HT1080 (cell line): ENCODE measurements at regions not wholly inside any gene's neighbourhood (a gene's known extent, or its start where the extent isn't known, plus 50 kb on each side); places are given as distances from the start of the nearest gene placed in this dataset.
A peak's percentile ranks its signal among the peaks of the same experiment; 100 is the strongest.
"Not testable (repeated sequence)": the region's sequence is repeated elsewhere in the genome, so short reads cannot be mapped to it uniquely, and the experiment has no call there.

Experiments used
- DNase-seq: peaks from one replicate; pipeline ENCODE4 v3.0.0-alpha.2; 2015; ENCODE audit warnings: low read depth

DNA sequence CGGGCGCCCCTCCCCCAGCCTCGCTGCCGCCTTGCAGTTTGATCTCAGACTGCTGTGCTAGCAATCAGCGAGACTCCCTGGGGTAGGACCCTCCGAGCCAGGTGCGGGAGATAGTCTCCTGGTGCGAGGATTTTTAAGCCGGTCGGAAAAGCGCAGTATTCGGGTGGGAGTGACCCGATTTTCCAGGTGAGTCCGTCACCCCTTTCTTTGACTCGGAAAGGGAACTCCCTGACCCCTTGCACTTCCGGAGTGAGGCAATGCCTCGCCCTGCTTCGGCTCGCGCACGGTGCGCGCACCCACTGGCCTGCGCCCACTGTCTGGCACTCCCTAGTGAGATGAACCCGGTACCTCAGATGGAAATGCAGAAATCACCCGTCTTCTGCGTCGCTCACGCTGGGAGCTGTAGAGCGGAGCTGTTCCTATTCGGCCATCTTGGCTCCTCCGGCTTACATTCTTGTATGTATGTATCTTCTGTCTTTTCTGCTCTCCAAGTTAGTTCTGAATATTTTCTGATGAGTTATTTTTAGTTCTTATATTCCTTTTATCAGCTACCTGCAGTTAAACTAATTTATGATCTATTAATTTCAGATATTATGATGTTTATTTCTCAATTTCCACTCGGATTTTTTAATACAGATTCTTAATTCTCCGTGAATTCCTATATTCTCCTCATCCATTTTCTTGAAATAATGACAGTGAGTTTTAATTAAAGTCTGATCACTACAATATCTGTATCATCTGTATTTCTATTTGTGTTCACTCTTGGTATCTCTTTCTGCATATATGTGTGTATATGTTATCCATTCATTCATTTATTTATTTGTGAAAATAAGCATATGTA, 370.2 kb upstream of the GRM7 start:
- not testable (repeated sequence) for DNase-seq

DNA sequence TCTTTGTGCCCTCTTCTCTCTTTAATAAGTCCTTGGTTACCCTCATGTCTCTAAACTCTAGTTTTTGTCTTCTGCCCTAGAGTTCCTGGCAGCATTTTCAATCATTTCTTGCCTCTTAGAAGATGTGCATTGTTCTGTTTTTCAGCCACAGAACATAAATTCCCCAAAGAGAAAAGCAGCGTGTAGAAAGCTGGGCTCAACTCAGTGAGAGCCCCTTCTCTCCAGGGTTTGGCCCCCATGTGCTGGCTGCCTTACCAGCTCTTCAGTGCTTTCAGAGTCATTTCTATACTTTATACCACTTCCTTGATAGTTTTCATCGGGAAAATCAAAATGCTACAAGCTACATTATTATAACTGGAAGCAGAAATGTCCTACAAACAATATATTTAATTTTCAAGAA, 369.1 kb upstream of the GRM7 start:
- DNase-seq: no peak

DNA sequence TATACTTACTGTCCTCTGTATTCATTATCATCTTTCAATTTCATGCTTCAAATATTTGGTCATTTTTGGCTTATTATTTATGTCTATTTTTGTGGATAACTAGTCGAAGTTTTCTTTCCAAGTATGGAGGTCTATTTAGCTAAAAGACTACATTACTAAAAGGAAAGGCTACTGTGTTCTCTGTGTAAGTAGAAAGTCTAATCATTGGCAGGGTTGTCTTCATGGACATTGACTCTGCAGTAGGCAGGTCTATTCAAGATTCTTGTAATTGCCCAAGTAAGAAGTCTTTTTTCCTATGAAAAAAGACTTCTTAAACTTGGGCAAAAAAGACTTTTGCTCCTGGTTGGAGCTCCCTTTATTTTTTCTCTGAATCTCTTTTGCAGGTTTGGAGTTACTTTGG, 368.6 kb upstream of the GRM7 start:
- no peak for DNase-seq

DNA sequence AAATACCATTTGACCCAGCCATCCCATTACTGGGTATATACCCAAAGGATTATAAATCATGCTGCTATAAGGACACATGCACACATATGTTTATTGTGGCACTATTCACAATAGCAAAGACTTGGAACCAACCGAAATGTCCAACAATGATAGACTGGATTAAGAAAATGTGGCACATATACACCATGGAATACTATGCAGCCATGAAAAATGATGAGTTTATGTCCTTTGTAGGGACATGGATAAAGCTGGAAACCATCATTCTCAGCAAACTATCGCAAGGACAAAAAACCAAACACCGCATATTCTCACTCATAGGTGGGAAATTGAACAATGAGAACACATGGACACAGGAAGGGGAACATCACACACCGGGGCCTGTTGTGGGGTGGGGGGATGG, 362.0 kb upstream of the GRM7 start:
- not testable (repeated sequence) for DNase-seq

DNA sequence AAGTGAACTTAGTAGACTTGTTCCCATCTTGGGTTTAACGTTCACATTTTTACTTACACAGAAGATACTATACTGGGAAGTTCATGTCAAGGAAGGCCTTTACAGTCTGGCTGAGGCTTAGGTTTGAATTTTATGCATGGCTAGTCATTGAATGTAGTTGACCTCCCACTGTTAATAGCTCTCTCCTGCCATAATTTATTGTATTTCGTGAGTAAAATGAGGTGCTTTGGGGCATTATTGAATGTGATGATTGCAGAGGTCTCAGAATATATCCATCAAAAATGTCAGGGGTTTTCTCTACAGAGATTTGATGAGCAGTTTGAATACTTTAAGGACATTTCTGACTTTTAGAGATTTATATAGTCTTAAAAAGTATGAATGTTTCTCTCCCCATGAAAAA, 356.6 kb upstream of the GRM7 start:
- DNase-seq: no peak

DNA sequence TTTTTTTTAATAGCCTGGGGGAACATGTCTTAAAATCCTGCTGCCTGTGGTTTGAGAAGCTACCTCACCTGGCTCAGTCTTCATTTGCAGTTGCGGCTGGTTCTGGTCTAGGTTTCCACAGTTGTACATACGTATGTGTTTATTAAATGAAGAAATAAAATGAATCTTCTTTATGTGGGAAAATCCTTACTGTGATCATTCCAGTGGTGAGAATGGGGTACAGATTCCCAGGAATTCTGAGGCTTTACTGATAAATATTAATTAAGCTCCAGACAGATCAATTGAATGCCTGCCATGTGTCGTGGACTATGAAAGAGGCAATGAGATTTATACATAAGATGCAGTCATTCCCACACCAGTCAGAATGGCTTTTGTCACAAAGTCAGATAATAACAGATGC, 356.1 kb upstream of the GRM7 start:
- no peak for DNase-seq

DNA sequence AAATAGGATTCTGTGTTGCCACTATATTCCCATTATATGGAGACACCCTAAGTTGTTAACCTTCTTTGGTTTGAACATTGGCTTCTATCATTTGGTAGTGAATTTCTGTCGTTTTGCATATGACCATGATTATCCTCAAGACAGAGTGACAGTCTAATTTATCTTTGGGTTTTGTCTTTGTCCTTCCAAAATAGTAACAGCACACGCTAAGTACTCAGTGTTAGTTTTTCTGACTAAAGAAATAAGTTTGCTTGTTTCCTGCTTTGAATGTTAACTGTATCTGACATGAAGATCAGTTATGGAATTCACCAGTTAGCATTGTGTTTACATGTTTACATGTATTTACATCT, 352.5 kb upstream of the GRM7 start:
- no peak for DNase-seq

DNA sequence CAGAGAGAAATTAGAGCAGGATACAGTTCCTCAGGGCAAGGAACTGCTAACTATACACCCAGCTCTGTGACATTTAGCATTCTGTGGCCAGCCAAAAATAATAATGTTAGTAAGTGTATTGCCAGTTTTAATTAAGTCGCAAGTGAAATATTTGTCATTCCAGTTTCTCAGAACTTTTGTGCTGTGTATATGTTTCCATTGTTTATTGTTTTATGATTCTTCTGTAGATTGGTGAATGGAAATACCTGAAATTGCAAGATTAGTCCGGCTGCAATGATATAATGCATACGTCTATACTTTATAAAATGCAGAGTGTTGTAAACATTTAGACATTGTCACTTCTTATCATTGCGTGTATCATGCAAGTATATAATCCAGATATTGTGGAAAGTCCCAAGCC, 351.3 kb upstream of the GRM7 start:
- no peak for DNase-seq

DNA sequence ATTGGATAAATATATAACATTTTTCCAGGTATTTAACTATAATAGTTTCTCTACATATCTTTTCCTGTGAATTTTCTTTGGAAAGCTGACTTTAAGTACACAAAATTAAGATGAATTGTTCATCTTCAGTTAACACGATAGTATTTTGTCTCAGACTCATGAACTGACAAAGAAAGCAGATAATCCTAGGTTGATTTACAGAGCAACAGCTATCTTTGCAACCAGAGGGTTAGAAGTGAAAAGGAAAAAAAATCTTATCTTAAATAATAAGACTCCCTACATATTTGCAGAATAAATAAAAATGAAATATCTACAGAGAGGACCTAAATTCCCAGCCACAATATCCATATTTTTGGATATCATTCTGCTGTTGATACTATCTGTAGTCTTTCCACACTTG, 350.2 kb upstream of the GRM7 start:
- DNase-seq: no peak

DNA sequence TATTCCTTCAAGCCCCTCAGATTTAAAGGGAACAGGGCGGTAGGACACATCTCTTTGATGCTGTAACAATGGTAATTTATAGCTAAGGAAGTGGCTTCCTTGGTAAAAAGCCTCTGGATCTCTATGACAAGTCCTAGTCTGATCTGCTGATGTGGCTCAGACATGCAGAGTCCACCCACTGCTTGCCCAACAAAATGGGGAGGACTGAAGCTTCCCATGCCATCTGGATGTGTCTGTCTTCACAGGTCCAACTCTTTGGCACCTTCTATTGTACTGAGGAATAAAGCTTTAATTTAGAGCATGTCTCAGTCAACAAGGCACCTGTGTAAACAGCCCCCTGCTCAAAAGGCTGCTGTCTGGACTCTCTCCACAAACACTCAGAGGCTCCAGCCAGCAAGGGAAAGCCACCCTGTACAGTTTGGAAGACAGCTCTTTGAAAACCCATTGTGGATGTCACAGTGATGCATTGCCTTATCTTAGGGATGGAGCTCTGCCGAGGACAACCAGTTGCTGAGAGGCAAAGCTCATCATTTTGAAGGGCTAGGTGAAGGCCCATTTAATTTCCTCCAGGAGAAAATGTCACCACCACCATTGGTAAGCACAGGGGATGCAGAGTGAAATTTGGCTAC, 348.6 kb upstream of the GRM7 start:
- DNase-seq: no peak

DNA sequence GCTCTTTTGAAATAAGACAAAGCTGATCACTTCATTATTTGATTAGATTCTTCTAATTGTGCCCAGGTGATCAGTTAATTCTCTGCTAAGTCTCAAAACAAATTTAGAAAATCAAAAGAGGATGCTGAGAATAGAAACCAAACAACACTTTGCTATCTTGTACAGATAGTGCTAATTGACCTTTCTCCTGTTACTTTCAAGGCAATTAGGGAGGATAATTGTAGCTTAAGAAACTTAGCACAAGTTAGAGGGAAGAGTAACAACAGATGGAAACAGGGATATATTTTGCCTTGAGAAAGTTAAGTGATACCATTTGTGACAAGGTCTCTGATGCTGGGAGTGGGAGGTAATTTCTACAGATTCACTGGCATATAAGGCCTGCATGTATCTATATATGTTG, 344.8 kb upstream of the GRM7 start:
- no peak for DNase-seq

DNA sequence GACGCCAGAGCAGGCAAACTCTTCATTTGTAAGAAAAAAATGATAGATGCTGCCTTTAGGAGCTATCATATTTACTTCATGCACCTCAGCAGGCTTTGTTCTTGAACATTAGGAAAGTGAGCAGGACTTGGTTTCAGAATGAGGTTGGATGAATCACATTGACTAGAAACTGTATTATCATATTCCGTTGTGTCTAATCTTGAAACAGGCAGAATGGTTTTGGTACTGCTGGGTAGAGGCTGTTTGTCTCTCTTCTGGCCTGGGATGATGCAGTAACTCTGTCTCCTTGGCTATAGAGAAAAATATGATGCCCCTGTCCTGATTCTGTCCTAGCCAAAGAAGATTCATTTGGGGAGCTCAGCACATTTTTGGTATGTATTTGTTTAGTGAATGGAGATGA, 344.2 kb upstream of the GRM7 start:
- DNase-seq: no peak

DNA sequence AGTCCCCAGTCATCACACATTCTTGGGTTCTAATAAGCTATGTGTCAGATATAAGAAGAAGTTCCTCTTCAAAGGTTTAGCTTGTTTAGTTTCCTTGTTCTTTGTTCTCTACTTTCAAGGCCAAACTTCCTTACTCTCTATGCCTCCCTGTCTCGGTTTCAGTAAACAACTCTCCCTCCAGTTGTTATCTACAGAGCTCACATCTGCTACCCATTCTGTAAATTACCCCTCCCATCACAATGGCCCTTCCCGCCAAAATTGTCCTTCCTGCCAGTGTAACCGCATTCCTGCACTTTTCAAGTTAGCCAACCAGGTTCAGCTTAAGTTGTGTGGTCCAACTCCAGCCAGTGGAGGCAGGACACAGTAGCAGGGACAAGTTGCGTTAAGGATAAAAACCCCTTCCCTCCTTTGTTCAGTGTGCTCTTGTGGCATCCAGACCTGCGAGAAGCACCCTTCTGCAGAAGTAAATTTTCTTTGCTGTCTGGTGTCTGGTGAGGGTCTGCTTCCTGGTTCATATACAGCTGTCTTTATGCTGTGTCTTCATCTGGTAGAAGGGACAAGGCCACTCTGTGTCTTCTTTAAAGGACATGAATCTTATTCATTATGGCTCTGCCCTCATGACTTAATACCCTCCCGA, 342.1 kb upstream of the GRM7 start:
- DNase-seq: no peak

DNA sequence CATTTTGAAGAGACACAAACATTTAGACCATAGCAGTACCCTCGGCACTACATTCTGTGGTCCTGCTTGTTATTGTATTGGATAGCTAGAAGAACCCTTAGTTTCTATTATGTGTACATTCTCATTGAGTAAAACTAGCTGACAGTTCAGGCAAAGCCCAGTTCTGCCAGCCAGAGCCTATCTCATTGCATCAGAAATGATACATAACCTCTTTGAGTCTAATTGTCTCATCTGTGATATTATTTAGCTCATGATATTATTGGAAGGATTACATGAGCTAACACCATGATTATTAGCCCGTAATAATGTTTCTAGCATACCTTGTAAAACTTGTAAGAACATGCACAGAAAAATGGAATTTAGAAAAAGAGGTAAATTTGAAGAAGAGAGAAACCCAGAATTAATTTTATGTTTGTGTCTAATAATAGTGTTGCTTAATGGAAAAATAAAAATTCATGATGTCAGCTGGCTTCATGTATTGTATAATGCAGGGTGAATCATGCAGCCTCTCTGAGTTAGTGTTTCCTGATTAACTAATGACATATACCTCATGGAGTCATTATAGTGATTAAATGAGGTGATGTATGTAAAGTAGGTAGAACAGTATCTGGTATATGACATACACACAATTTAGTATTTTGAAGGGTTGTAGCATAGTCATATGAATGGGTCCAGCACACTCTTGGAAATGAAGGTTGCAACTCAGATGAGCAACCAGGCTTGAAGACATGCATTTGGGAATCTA, 339.4 kb upstream of the GRM7 start:
- no peak for DNase-seq

DNA sequence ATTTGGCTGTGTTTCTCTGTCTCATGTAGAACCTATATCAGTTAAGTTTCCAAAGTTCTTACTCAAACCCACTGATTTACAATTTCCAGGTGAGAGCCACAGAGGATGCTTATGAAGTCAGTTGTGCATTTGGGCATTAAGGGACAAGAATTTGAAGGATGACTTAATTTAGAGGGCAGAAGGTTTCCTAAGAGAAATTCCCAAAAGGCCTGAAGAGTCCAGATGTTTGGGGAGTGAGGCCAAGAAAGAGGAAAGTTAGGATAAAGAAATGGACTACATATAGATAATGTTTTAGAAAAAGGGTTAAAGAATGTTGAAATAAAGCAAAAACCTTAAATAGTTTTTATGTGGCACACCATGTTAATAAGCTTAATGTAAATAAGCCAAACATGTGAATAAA, 338.7 kb upstream of the GRM7 start:
- DNase-seq: no peak

DNA sequence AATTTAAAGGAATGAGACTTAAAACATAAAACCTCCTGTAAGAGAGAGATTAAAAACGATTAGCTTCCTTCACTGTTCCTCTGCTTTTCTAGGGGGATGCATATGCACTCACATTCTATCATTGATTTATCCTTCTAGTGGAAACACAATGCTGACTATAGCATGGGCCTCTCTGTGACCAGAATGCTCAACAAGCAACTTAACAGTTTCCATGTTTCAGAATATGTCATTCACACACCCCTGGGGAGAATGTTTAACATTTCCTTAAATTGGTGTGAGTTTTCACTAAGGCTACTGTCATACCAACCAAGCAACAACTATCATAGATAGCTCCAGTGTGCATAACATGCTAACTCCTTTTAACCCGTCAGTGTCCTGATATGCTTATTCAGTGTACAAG, 337.9 kb upstream of the GRM7 start:
- DNase-seq: no peak

DNA sequence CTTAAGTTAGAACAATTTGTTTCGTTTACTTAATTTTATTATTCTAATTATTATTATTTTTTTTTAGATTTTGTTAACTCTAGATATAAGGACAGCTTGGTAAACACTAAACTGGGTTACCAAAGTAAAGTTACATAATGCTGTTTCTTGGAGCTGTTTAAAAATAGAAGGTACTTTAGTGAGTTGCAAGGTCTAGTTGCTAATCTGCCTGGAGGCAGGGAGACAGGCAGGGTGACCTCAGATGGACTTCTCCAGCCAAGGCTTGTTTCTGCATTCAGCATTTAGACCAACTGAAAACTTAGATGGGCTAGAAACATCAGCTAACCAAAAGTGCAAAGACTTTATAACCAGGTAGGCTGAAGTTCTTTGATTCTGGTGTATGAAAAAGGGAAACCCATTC, 336.4 kb upstream of the GRM7 start:
- DNase-seq: no peak

DNA sequence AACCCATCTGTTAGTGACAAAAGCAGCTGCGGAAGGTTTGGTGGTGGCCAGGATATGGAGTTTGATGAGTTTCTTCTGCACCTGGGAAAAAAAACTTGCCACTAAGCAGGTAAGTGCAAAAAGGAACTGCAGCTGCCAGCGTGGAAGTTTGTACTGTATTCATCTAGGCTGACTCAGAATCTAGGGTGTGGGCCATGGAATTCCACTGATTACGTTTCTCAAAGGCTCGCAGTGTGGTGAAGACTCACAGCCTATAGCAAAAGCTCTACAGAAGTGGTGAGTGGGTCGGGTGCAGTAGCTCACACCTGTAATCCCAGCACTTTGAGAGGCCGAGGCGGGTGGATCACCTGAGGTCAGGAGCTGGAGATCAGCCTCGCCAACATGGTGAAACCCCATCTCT, 334.6 kb upstream of the GRM7 start:
- peak; percentile 8 for DNase-seq

DNA sequence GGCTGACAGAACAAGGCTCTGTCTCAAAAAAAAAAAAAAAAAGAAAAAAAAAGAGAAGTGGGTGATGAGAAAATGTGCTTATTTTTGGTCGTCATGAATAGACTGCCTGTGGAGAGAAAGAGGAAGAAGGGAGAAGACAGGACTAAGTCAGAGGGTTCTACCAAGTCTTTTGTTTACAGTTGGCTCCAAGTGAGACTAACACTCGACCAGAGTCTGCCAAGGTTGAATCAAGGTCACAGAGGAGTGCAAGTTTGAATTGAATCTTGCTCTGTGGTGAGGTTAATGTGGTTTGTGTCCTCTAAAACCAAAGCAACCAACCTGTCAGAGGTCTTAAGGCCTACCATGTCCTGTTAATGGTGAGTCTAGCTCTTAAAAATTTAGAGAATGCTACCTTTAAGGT, 334.1 kb upstream of the GRM7 start:
- peak; percentile 2 for DNase-seq

DNA sequence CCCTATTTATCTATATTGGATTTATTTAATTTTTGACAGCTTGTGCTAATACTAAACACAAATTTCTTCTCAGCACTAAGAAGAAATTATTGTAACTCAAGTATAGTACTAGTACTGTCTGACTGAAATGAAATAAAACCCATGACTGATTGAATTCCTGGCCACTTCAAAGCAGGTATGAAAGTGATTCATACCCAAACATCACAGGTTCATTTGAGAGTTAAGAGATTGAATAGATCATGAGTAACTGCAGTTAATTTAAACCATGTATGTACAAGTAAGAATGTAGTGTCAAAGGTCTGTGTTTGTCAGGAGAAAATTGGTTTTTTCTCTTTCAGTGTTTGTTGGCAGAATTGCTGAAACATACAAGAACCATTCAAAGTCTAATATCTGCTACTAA, 332.0 kb upstream of the GRM7 start:
- peak; percentile 51 for DNase-seq

DNA sequence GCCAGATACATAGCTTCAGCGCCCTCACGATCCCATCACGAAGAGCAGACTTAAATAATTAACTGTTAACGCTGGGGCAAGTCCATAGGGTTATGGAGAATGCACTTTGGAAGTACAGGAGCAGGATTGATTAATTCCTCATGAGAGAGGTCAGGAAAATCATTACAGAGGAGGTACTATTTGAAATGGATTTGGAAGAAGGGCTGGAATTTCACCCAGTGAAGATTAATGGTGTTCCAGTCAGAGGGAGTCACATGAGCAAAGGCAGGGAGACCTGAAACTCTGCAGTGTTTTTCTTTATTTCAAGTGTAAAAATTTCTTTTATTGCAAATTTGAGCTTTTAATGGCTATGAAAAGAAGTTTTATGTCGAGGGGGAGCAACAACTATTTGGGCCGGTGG, 329.8 kb upstream of the GRM7 start:
- no peak for DNase-seq

DNA sequence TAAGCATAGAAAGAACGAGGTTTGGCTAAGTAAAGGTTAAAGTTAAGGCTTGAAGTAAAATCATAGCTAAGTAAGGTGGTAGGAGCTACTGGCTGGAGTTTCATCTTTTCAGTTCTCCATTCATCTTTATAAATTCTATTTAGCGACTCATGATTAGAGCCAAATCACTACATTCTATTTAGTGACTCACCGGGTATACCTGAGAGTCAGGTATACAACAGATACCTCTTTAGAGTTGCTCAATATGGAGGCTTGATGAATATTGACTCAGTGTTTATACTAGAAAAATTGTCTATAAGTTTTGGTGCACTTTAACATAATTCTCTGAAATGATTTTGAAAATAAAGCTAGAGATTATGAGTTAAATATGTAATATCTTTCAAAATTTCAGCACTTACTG, 328.8 kb upstream of the GRM7 start:
- no peak for DNase-seq
